Epithelial cell of proximal tubule (primary cell): ENCODE measurements at regions not wholly inside any gene's neighbourhood (a gene's known extent, or its start where the extent isn't known, plus 50 kb on each side); places are given as distances from the start of the nearest gene placed in this dataset.

ENCODE experiments used
- DNase-seq: peaks from one replicate; pipeline ENCODE4 v3.0.0-alpha.2; 2011; ENCODE audit warnings: low read depth
- H3K4me3 ChIP-seq: 2 replicates; pipeline ENCODE4 v1.5.1; 2011; ENCODE audit warnings: low read depth, mild to moderate bottlenecking, low read length
- TF ChIP-seq, protein P1 (sequence below): conservative IDR thresholded peaks from 2 replicates; pipeline ENCODE4 v1.5.1; 2012; ENCODE audit warnings: low read depth, mild to moderate bottlenecking, low read length

DNA sequence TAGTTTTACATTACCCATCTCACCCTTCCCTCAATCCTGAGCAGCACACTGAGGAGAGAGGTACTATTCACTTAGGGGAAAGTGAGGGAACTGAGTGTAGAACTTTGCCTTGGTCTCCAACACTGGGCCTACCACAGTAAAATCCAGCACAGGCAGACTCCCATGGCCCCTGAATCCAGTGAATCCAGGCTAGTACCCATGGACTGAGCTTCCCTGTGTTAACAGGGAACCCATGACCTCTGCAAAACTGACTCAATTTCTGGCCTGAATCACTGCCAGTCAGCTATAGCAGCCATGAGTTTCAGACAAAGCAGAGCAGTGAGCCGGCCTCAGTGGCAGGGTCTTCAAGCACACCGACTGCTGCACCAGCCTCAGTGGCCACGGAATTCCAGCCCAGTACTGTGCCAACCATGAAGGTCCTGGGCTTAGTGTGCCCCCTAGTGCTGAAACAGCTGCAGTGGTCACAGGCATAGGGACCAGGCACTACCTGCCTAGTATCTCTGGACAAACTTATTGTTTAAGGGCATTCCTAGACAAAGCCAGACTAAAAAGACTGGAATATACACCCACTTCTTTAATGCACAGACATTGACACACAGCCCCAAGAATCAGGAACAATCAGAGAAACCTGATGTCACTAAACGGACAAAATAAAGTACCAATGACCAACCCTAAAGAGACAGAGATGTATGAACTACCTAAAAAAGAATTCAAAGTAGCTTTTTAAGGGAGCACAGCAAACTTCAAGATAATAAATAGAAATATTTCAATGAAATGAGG, 127.4 kb upstream of the RPL34 start:
- no peak overlapping the region for H3K4me3 ChIP-seq
- no peak for DNase-seq
- TF ChIP-seq, protein P1, sequence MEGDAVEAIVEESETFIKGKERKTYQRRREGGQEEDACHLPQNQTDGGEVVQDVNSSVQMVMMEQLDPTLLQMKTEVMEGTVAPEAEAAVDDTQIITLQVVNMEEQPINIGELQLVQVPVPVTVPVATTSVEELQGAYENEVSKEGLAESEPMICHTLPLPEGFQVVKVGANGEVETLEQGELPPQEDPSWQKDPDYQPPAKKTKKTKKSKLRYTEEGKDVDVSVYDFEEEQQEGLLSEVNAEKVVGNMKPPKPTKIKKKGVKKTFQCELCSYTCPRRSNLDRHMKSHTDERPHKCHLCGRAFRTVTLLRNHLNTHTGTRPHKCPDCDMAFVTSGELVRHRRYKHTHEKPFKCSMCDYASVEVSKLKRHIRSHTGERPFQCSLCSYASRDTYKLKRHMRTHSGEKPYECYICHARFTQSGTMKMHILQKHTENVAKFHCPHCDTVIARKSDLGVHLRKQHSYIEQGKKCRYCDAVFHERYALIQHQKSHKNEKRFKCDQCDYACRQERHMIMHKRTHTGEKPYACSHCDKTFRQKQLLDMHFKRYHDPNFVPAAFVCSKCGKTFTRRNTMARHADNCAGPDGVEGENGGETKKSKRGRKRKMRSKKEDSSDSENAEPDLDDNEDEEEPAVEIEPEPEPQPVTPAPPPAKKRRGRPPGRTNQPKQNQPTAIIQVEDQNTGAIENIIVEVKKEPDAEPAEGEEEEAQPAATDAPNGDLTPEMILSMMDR = peak; percentile 68

DNA sequence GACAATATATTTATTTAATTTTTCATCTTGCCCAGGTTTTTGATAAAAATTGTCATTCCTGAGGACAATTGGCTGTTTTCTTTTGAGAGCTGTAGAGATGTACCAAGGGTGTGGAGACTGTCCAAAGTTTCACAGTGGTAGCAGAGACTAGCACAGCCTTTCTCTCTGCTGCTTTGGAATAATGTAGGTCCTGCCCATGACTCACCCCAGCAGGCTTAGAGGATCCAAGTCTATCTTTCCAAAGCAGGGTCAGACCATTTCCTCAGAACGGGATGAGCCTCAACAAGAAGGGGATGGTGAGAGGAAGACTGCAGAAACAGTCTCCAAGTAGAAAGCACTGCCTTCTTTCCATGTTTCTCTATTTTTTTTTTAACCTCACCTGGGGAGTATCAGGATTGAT, 131.5 kb upstream of the RPL34 start:
- H3K4me3 ChIP-seq = no peak overlapping the region
- TF ChIP-seq, protein P1 = no peak
- DNase-seq = no peak

DNA sequence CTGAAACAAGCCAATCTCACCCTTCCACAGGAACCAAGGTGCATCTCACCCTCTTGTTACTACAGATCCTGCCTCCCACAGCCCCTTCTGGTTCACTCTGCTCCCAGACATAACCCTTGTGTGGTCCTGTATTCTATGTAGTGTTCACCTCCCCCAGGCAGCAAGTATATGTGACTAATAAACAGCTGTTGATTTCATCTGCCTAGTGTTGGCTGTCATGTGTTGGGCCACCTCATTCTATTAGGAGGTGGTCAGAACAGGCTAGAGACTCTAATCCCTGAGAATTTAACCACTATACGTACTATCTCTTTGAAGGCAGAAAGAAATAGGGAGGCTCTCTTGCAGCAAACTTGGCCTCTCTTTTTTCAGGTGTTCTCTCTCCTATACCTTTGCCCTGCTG, 134.3 kb upstream of the RPL34 start:
- H3K4me3 ChIP-seq = no peak overlapping the region
- TF ChIP-seq, protein P1 = no peak
- no peak for DNase-seq

DNA sequence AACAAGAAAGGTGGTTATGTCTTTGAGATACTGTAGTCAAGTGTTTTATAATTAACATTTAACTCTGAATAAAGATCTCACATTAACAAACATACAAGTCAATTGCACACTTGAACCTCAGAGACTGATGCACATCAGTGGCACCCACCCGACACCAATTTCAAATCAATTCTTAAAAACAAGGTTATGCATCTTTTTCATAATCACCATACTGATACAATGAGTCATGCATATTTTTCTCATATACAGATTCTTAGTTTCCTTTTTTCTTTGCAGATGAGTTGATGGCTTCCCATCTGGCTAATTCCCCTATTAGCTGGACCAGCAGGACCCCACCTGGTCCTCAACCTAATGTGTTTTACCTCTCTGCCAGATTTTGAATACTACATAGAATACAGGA, 136.2 kb upstream of the RPL34 start:
- no peak for DNase-seq
- TF ChIP-seq, protein P1 = no peak
- no peak overlapping the region for H3K4me3 ChIP-seq

DNA sequence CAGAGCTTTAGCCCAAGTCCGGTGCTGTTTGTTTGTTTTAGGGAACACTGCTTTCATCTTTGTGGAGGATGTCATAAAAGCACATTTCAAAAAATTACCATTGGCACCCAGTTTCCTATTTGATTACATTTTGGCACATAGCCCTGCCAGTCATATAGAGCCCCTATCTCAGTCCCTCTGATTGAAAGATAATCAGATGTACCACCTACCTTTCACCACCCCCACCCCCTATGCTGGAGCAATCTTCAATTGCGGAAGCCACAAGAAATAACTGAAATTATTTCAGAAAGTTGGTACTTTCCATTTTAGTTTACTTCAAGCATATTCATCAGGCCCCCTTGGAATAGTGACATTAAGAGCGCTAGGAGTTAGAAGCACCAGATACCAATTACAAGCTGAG, 136.7 kb upstream of the RPL34 start:
- TF ChIP-seq, protein P1 = no peak
- no peak overlapping the region for H3K4me3 ChIP-seq
- DNase-seq = no peak

DNA sequence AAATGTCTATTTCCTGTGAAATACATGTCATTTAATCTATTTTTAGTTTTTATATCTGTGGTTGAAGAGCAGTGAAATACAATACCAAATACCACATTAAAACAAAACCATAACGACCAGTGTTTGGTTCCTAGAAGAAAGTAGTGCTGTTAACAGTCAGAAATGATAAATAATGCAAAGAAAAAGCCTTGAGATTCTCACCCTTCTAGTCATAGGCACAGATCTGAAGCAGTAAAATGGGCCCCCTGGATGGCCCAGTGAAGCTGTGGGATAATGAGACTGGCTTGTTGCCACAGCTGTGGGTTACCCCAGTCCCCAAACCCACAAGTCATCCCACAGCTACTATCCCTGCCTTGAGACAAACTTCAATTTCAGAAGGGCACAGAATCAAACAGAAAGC, 137.3 kb upstream of the RPL34 start:
- DNase-seq = no peak
- no peak overlapping the region for H3K4me3 ChIP-seq
- TF ChIP-seq, protein P1 = no peak

DNA sequence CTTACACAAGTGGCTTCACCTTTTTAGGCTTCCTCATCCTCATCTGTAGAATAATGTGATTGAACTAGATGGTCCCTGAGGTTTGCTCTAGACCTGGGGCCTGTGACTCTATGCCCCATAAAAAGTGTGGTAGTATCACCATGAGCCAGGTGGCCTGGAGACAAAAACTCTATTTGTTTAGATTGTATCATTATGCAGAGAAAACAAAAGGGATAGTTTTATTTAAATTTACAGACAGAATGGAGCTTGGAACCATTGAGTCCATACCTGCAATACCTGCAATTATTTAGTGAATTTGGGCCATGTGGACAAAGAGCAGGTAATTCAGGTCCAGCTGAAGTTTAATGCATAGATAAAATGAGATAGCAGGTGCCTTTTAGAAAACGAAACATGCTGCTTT, 139.5 kb upstream of the RPL34 start:
- TF ChIP-seq, protein P1 = no peak
- H3K4me3 ChIP-seq = no peak overlapping the region

More for the DNA sequence above, 139.5 kb upstream of the RPL34 start:
- no peak for DNase-seq
